ENCODE measurements at regions not wholly inside any gene's neighbourhood (a gene's known extent, or its start where the extent isn't known, plus 50 kb on each side); places are given as distances from the start of the nearest gene placed in this dataset.

DNA sequence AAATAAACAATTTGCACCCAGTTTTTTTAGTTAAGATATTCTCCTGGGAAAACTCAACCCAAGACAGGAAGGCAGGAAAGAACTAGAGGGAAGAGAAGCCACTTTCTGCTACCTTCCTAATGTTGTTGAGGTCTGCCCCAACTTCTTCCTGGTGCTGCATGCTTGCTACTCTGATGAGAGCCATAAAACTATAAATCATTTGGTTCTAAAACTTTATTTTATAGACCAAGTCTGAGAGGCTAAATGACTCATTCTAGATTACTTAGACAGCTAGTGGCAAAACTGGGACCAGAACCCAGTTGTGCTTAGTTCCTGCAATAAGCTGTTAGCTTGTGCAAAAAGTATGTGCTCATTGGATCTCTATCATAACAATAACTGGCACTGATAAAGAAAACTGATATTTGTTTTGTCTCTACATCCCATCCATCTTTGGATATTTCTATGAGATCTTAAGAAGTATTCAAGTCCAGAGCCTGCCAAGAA lies 344.9 kb upstream of the SLC14A2 start:
- peaks cover 4% of the 10 kb centered on the region for H3K27me3 Mint-ChIP-seq
- no peaks in the 10 kb centered on the region for H3K4me1 Mint-ChIP-seq
- H3K36me3 Mint-ChIP-seq (ENCODE audit: low read depth), result no peaks in the 10 kb centered on the region
- H3K9me3 Mint-ChIP-seq, result peaks cover 1% of the 10 kb centered on the region
- CTCF ChIA-PET, result no interaction called here
- H3K27ac Mint-ChIP-seq, result no peak overlapping the region
- DNase-seq, result no peak
- H3K4me3 Mint-ChIP-seq, result no peak overlapping the region
- POLR2A ChIA-PET, result no interaction called here

DNA sequence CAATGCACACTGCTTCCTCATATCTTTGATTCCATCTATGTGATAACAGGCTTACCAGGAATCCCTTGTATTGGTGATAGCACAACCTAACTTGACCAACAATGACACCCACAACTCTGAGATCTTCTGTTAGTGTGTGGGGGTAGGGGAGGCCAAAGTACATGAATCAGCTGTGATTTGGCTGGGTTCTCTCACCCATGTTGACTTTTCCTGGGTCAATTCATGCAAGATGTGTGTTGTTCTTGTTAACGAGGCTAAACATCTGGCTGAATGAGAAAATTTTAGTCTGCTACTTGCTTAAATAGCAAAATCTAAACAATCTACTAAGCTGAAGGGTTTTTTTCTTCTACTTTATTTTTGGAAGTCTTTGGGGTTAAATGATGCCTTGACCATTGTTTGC lies 341.2 kb upstream of the SLC14A2 start:
- Mint-ChIP-seq H3K27ac (no peak overlapping the region), H3K9me3 (peaks cover 3% of the 10 kb centered on the region), H3K27me3 (peaks cover 2% of the 10 kb centered on the region), H3K36me3 (ENCODE audit: low read depth) (no peaks in the 10 kb centered on the region), H3K4me3 (no peak overlapping the region), H3K4me1 (no peaks in the 10 kb centered on the region)
- CTCF ChIA-PET, result interaction anchor here (1.2 to 1.6 kb wide), 2 partner anchors 9 to 12 kb away, joined by 3 to 4 read pairs; no protein-coding TSS in a partner anchor
- POLR2A ChIA-PET, result no interaction called here
- no peak for DNase-seq

- Mint-ChIP-seq H3K36me3 (ENCODE audit: low read depth) (no peaks in the 10 kb centered on the region), H3K4me3 (no peak overlapping the region), H3K27ac (no peak overlapping the region), H3K27me3 (no peaks in the 10 kb centered on the region), H3K9me3 (peaks cover 3% of the 10 kb centered on the region), H3K4me1 (no peaks in the 10 kb centered on the region)
- ChIA-PET POLR2A (no interaction called here), CTCF (interaction anchor here (0.6 to 1.8 kb wide), 3 partner anchors 9 to 109 kb away, joined by 3 to 4 read pairs (median 3); no protein-coding TSS in a partner anchor)
- no peak for DNase-seq
These were observed 339.7 kb upstream of the SLC14A2 start for GRCh38 chr18:45275367-45276113.

DNA sequence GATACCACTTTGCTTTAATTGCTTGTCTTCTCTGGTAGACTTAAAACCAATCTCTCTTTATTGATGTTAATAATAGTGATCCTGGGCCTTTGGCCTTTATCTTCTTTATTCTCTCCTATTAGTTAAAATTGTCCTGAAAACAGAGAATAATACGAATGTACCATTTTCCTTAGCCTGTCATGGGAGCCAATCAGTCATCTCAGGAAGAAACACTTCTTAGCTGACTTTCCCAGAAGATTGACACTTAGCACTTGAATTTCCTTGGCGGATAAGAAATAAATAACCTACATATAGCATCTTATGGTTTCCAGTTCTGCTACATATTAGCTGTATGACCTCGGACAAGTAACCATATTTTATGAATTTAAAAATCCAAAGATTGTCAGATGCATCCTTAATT lies 338.4 kb upstream of the SLC14A2 start:
- Mint-ChIP-seq H3K27me3 (no peaks in the 10 kb centered on the region), H3K27ac (no peak overlapping the region), H3K4me3 (no peak overlapping the region), H3K4me1 (no peaks in the 10 kb centered on the region), H3K36me3 (ENCODE audit: low read depth) (no peaks in the 10 kb centered on the region), H3K9me3 (peaks cover 3% of the 10 kb centered on the region)
- DNase-seq, result no peak
- CTCF ChIA-PET, result interaction anchor here (0.8 to 1.0 kb wide), 2 partner anchors 10 to 11 kb away, joined by 3 read pairs; no protein-coding TSS in a partner anchor
- POLR2A ChIA-PET, result no interaction called here

GRCh38 chr18:45277908-45278307 lies 337.4 kb upstream of the SLC14A2 start:
- H3K9me3 Mint-ChIP-seq, result peaks cover 3% of the 10 kb centered on the region
- ChIA-PET POLR2A (no interaction called here), CTCF (interaction anchor here (1.0 kb wide), 1 partner anchor 10 kb away, joined by 3 read pairs; no protein-coding TSS in a partner anchor)
- no peak overlapping the region for H3K27ac Mint-ChIP-seq
- H3K4me3 Mint-ChIP-seq, result no peak overlapping the region
- DNase-seq, result no peak
- H3K36me3 Mint-ChIP-seq (ENCODE audit: low read depth), result no peaks in the 10 kb centered on the region
- no peaks in the 10 kb centered on the region for H3K4me1 Mint-ChIP-seq
- H3K27me3 Mint-ChIP-seq, result no peaks in the 10 kb centered on the region

GRCh38 chr18:45280481-45281276 lies 334.6 kb upstream of the SLC14A2 start:
- no peaks in the 10 kb centered on the region for H3K4me1 Mint-ChIP-seq
- ChIA-PET POLR2A (no interaction called here), CTCF (no interaction called here)
- H3K36me3 Mint-ChIP-seq (ENCODE audit: low read depth), result no peaks in the 10 kb centered on the region
- no peak overlapping the region for H3K4me3 Mint-ChIP-seq
- H3K27me3 Mint-ChIP-seq, result no peaks in the 10 kb centered on the region
- H3K27ac Mint-ChIP-seq, result no peak overlapping the region
- no peak for DNase-seq
- no peaks in the 10 kb centered on the region for H3K9me3 Mint-ChIP-seq

- Mint-ChIP-seq H3K4me3 (no peak overlapping the region), H3K27ac (no peak overlapping the region), H3K36me3 (ENCODE audit: low read depth) (no peaks in the 10 kb centered on the region), H3K4me1 (no peaks in the 10 kb centered on the region), H3K27me3 (no peaks in the 10 kb centered on the region), H3K9me3 (no peaks in the 10 kb centered on the region)
- ChIA-PET POLR2A (no interaction called here), CTCF (no interaction called here)
- DNase-seq, result no peak
These were observed 333.0 kb upstream of the SLC14A2 start for GRCh38 chr18:45282101-45282812.

- H3K27me3 Mint-ChIP-seq, result no peaks in the 10 kb centered on the region
- POLR2A ChIA-PET, result no interaction called here
- H3K4me1 Mint-ChIP-seq, result no peaks in the 10 kb centered on the region
- no peaks in the 10 kb centered on the region for H3K36me3 Mint-ChIP-seq (ENCODE audit: low read depth)
- no peaks in the 10 kb centered on the region for H3K9me3 Mint-ChIP-seq
- DNase-seq, result no peak
- CTCF ChIA-PET, result interaction anchor here (1.3 kb wide), 1 partner anchor 10 kb away, joined by 4 read pairs; no protein-coding TSS in a partner anchor
- H3K4me3 Mint-ChIP-seq, result no peak overlapping the region
- H3K27ac Mint-ChIP-seq, result no peak overlapping the region
These were observed 331.1 kb upstream of the SLC14A2 start for GRCh38 chr18:45284174-45284573.

GRCh38 chr18:45284851-45285250 lies 330.4 kb upstream of the SLC14A2 start:
- no peak for DNase-seq
- Mint-ChIP-seq H3K4me3 (no peak overlapping the region), H3K36me3 (ENCODE audit: low read depth) (no peaks in the 10 kb centered on the region), H3K27ac (no peak overlapping the region), H3K4me1 (no peaks in the 10 kb centered on the region), H3K27me3 (no peaks in the 10 kb centered on the region), H3K9me3 (no peaks in the 10 kb centered on the region)
- CTCF ChIA-PET, result no interaction called here
- POLR2A ChIA-PET, result no interaction called here

DNA sequence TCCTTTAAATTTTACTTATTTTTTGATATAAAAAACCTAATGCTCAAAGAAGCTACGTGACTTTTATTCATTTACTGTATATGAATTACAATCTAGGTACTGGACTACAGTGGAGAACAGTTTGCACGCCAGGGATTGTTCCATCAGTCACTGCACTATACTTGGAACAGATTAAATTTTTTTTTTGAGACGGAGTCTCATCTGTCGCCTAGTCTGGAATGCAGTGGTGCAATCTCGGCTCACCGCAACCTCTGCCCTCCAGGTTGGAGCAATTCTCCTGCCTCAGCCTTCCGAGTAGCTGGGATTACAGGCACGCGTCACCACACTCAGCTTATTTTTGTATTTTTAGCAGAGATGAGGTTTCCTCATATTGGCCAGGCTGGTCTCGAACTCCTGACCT lies 330.0 kb upstream of the SLC14A2 start:
- H3K36me3 Mint-ChIP-seq (ENCODE audit: low read depth), result no peaks in the 10 kb centered on the region
- ChIA-PET POLR2A (no interaction called here), CTCF (no interaction called here)
- DNase-seq, result no peak
- no peaks in the 10 kb centered on the region for H3K27me3 Mint-ChIP-seq
- no peaks in the 10 kb centered on the region for H3K9me3 Mint-ChIP-seq
- no peaks in the 10 kb centered on the region for H3K4me1 Mint-ChIP-seq
- no peak overlapping the region for H3K4me3 Mint-ChIP-seq
- H3K27ac Mint-ChIP-seq, result no peak overlapping the region

GRCh38 chr18:45286431-45286830 lies 328.8 kb upstream of the SLC14A2 start:
- DNase-seq, result no peak
- CTCF ChIA-PET, result interaction anchor here (0.8 kb wide), 1 partner anchor 13 kb away, joined by 3 read pairs; no protein-coding TSS in a partner anchor
- POLR2A ChIA-PET, result no interaction called here
- Mint-ChIP-seq H3K36me3 (ENCODE audit: low read depth) (no peaks in the 10 kb centered on the region), H3K9me3 (no peaks in the 10 kb centered on the region), H3K27me3 (peaks cover 2% of the 10 kb centered on the region), H3K4me3 (no peak overlapping the region), H3K27ac (no peak overlapping the region), H3K4me1 (no peaks in the 10 kb centered on the region)

DNA sequence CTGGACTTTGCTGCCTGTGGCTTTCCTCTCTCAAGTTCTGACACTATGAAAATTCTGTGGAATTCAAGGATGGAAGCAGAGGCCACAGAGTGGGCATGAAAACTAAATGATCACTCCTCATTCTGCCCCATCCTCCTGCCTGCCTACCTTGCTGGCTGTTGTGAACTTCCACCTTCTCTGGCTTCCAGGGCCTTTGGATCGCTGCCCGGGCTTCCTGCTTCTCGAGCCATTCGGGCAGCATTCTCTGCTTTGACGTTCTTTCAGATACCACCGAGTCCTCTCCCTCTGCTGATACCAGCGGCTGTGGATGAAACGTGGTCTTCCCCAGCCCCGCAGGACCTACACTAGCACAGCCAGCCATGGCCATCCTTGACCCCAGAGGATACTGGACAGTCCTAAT lies 327.7 kb upstream of the SLC14A2 start:
- ChIA-PET POLR2A (no interaction called here), CTCF (interaction anchor here (1.0 kb wide), 1 partner anchor 10 kb away, joined by 3 read pairs; no protein-coding TSS in a partner anchor)
- no peaks in the 10 kb centered on the region for H3K4me1 Mint-ChIP-seq
- no peaks in the 10 kb centered on the region for H3K9me3 Mint-ChIP-seq
- no peaks in the 10 kb centered on the region for H3K36me3 Mint-ChIP-seq (ENCODE audit: low read depth)
- H3K27me3 Mint-ChIP-seq, result peaks cover 4% of the 10 kb centered on the region
- H3K27ac Mint-ChIP-seq, result no peak overlapping the region
- H3K4me3 Mint-ChIP-seq, result no peak overlapping the region
- DNase-seq, result no peak

- H3K4me3 Mint-ChIP-seq, result no peak overlapping the region
- POLR2A ChIA-PET, result no interaction called here
- peaks cover 4% of the 10 kb centered on the region for H3K27me3 Mint-ChIP-seq
- H3K36me3 Mint-ChIP-seq (ENCODE audit: low read depth), result no peaks in the 10 kb centered on the region
- CTCF ChIA-PET, result no interaction called here
- H3K9me3 Mint-ChIP-seq, result no peaks in the 10 kb centered on the region
- DNase-seq, result no peak
- no peaks in the 10 kb centered on the region for H3K4me1 Mint-ChIP-seq
- H3K27ac Mint-ChIP-seq, result no peak overlapping the region
These were observed 324.9 kb upstream of the SLC14A2 start for GRCh38 chr18:45290364-45290763.
